ENCODE measurements at regions not wholly inside any gene's neighbourhood (a gene's known extent, or its start where the extent isn't known, plus 50 kb on each side); places are given as distances from the start of the nearest gene placed in this dataset.
"Not testable (repeated sequence)": the region's sequence is repeated elsewhere in the genome, so short reads cannot be mapped to it uniquely, and the experiment has no call there.

GRCh38 chr1:21385022-21385421 lies 54.9 kb upstream of the NBPF3 start:
- DNase-seq = no peak

- no peak for DNase-seq
These were observed 55.3 kb upstream of the NBPF3 start for GRCh38 chr1:21384620-21385019.

- no peak for DNase-seq
These were observed 56.0 kb upstream of the NBPF3 start for GRCh38 chr1:21383785-21384401.

- no peak for DNase-seq
These were observed 58.6 kb upstream of the NBPF3 start for GRCh38 chr1:21381354-21381753.

- not testable (repeated sequence) for DNase-seq
These were observed 59.8 kb upstream of the NBPF3 start for GRCh38 chr1:21380147-21380546.

GRCh38 chr1:21379571-21379970 lies 60.4 kb upstream of the NBPF3 start:
- DNase-seq = no peak

GRCh38 chr1:21378705-21379494 lies 61.0 kb upstream of the NBPF3 start:
- DNase-seq = no peak

GRCh38 chr1:21372383-21372782 lies 67.6 kb upstream of the NBPF3 start:
- no peak for DNase-seq

- DNase-seq = no peak
These were observed 70.0 kb upstream of the NBPF3 start for GRCh38 chr1:21369905-21370304.

- peak; percentile 22 to 47 for DNase-seq
These were observed 71.2 kb upstream of the NBPF3 start for GRCh38 chr1:21368515-21369289.

- not testable (repeated sequence) for DNase-seq
These were observed 71.9 kb upstream of the NBPF3 start for GRCh38 chr1:21367973-21368514.

- DNase-seq = no peak
These were observed 73.6 kb upstream of the NBPF3 start for GRCh38 chr1:21366288-21366687.

- DNase-seq = no peak
These were observed 74.8 kb upstream of the ECE1 start for GRCh38 chr1:21365036-21365435.

GRCh38 chr1:21362096-21362495 lies 71.8 kb upstream of the ECE1 start:
- no peak for DNase-seq

- DNase-seq = no peak
These were observed 71.2 kb upstream of the ECE1 start for GRCh38 chr1:21361506-21361905.

- DNase-seq = no peak
These were observed 66.9 kb upstream of the ECE1 start for GRCh38 chr1:21357161-21357560.

GRCh38 chr1:21355956-21356355 lies 65.7 kb upstream of the ECE1 start:
- no peak for DNase-seq

- DNase-seq = no peak
These were observed 62.3 kb upstream of the ECE1 start for GRCh38 chr1:21352586-21352985.

GRCh38 chr1:21351901-21352300 lies 61.6 kb upstream of the ECE1 start:
- no peak for DNase-seq

- no peak for DNase-seq
These were observed 60.1 kb upstream of the ECE1 start for GRCh38 chr1:21350202-21350885.

- DNase-seq = no peak
These were observed 59.4 kb upstream of the ECE1 start for GRCh38 chr1:21349693-21350092.

GRCh38 chr1:21347072-21347581 lies 56.9 kb upstream of the ECE1 start:
- no peak for DNase-seq

All from bone marrow (tissue), 2 donors.